22Rv1 (cell line): ENCODE measurements at regions not wholly inside any gene's neighbourhood (a gene's known extent, or its start where the extent isn't known, plus 50 kb on each side); places are given as distances from the start of the nearest gene placed in this dataset.

Experiments
- ZFX ChIP-seq: fragments of 450-650 bp; IDR thresholded peaks from 2 replicates; pipeline ENCODE4 v1.6.1; 2017; ENCODE audit warnings: antibody characterized with exemption, borderline replicate concordance
- TF ChIP-seq, protein P1 (sequence below): fragments of 450-650 bp; IDR thresholded peaks from 2 replicates; pipeline ENCODE4 v1.5.1; 2017; ENCODE audit warnings: mild to moderate bottlenecking

DNA sequence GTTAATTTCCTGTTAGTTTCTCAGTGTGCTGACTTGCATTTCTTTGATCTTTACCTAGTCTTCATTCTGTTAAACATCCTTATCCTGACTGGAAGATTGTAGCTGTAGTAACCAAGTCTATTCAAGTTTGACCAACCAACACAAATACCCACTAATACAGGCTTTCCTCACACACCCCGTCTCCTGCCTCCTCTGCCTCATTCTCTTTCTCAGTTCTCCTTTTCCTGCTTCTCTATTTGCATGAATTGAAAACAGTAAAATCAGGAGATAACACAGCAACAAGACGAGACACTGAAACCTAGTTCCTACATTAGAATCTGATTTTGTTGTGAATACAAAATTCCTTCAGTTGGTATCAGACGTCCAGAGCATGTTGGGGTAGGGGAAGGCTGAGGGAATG, 116.9 kb upstream of the ARPP21 start:
- TF ChIP-seq, protein P1, sequence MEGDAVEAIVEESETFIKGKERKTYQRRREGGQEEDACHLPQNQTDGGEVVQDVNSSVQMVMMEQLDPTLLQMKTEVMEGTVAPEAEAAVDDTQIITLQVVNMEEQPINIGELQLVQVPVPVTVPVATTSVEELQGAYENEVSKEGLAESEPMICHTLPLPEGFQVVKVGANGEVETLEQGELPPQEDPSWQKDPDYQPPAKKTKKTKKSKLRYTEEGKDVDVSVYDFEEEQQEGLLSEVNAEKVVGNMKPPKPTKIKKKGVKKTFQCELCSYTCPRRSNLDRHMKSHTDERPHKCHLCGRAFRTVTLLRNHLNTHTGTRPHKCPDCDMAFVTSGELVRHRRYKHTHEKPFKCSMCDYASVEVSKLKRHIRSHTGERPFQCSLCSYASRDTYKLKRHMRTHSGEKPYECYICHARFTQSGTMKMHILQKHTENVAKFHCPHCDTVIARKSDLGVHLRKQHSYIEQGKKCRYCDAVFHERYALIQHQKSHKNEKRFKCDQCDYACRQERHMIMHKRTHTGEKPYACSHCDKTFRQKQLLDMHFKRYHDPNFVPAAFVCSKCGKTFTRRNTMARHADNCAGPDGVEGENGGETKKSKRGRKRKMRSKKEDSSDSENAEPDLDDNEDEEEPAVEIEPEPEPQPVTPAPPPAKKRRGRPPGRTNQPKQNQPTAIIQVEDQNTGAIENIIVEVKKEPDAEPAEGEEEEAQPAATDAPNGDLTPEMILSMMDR = no peak
- TF ChIP-seq ZFX = no peak
